HUES6 (cell line): ENCODE measurements at regions not wholly inside any gene's neighbourhood (a gene's known extent, or its start where the extent isn't known, plus 50 kb on each side); places are given as distances from the start of the nearest gene placed in this dataset.
"Not testable (repeated sequence)": the region's sequence is repeated elsewhere in the genome, so short reads cannot be mapped to it uniquely, and the experiment has no call there.

Experiments
- H3K27ac ChIP-seq: 2 replicates; pipeline ENCODE4 v1.7.0; 2013; ENCODE audit warnings: low read depth, mild to moderate bottlenecking, low read length, inconsistent platforms
- H3K27me3 ChIP-seq: 2 replicates; pipeline ENCODE4 v1.6.1; 2013; ENCODE audit warnings: low read length; ENCODE audit not compliant: control insufficient read depth, insufficient read depth
- H3K36me3 ChIP-seq: 2 replicates; pipeline ENCODE4 v1.6.1; 2013; ENCODE audit warnings: low read length; ENCODE audit not compliant: control insufficient read depth, insufficient read depth
- H3K4me1 ChIP-seq: 2 replicates; pipeline ENCODE4 v1.6.1; 2013; ENCODE audit warnings: low read length; ENCODE audit not compliant: control insufficient read depth, insufficient read depth
- H3K4me3 ChIP-seq: 2 replicates; pipeline ENCODE4 v1.5.1; 2013; ENCODE audit warnings: low read depth, low read length
- H3K9ac ChIP-seq: one replicate; pipeline ENCODE4 v1.6.1; 2013; ENCODE audit warnings: mild to moderate bottlenecking, low read length
- H3K9me3 ChIP-seq: 2 replicates; pipeline ENCODE4 v1.6.1; 2013; ENCODE audit warnings: low read depth, low read length; ENCODE audit not compliant: control insufficient read depth, insufficient read depth

DNA sequence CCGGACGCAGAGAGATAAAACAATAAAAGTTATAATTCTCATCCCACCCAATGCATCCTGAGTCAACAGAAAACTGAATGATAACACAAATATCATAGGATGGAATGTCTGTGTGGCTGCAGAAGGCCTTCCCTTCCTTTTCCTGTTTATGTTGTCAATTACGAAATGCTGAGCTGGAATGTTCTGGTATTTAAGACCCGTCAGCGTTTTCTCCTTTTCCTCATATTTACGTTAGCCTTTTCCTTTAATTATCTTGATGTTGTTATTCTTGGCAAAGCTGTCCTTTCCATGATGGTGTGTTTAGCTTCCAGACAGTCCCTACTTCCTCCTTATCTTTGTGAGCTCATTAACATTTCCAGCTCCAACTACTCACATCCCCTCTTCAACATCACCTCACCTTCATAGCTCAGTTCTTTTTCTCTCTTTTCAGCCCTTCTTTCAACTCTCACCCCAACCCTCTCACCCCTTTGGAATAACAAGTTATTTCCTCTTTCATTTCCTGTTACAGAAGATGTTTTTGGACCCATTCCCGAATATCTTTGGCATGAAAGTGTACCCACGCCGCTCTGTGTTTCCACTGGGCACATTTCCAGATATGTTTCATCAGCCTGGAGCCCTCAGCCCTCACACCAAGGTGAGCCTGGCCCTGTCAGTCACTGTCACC, 221.6 kb downstream of the NR2F1-AS1 start:
- H3K4me3 ChIP-seq = no peak overlapping the region
- H3K27me3 ChIP-seq = no peaks in the 10 kb centered on the region
- H3K36me3 ChIP-seq = no peaks in the 10 kb centered on the region
- H3K9ac ChIP-seq = no peak overlapping the region
- H3K9me3 ChIP-seq = no peaks in the 10 kb centered on the region
- no peak overlapping the region for H3K27ac ChIP-seq
- H3K4me1 ChIP-seq = no peaks in the 10 kb centered on the region; the same call in 1 of the 2 replicates

DNA sequence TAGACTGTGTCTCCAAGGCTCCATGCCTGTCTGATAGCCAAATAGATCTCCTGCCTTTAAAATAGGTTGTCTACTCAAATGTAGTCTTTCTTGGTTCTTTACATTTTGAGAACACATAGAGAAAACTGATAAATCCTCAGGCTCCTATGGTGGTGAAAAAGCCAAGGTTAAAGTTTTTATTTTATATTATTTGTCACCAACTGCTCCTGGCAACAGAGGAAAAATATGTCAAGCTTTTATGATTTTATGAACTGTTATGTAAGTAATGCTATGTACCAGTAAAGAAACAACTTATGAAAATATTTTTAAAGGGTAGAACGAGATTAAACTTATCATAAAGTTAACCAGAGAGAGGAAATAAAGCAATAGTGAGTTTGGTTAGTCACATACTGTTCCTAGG, 222.8 kb downstream of the NR2F1-AS1 start:
- Histone ChIP-seq H3K27ac (no peak overlapping the region), H3K27me3 (no peaks in the 10 kb centered on the region), H3K4me3 (no peak overlapping the region), H3K9me3 (no peaks in the 10 kb centered on the region), H3K36me3 (no peaks in the 10 kb centered on the region), H3K9ac (no peak overlapping the region), H3K4me1 (no peaks in the 10 kb centered on the region; the same call in 1 of the 2 replicates)

GRCh38 chr5:93357686-93358085, 223.3 kb downstream of the NR2F1-AS1 start:
- no peak overlapping the region for H3K27ac ChIP-seq
- no peak overlapping the region for H3K9ac ChIP-seq
- H3K36me3 ChIP-seq = no peaks in the 10 kb centered on the region
- H3K4me3 ChIP-seq = no peak overlapping the region
- H3K4me1 ChIP-seq = no peaks in the 10 kb centered on the region; the same call in 1 of the 2 replicates
- no peaks in the 10 kb centered on the region for H3K9me3 ChIP-seq
- no peaks in the 10 kb centered on the region for H3K27me3 ChIP-seq

- no peak overlapping the region for H3K27ac ChIP-seq
- no peaks in the 10 kb centered on the region for H3K36me3 ChIP-seq
- H3K27me3 ChIP-seq = no peaks in the 10 kb centered on the region
- H3K9me3 ChIP-seq = no peaks in the 10 kb centered on the region
- H3K9ac ChIP-seq = no peak overlapping the region
- H3K4me3 ChIP-seq = no peak overlapping the region
- H3K4me1 ChIP-seq = no peaks in the 10 kb centered on the region; the same call in 1 of the 2 replicates
These were observed 225.3 kb downstream of the NR2F1-AS1 start for GRCh38 chr5:93355691-93356090.

DNA sequence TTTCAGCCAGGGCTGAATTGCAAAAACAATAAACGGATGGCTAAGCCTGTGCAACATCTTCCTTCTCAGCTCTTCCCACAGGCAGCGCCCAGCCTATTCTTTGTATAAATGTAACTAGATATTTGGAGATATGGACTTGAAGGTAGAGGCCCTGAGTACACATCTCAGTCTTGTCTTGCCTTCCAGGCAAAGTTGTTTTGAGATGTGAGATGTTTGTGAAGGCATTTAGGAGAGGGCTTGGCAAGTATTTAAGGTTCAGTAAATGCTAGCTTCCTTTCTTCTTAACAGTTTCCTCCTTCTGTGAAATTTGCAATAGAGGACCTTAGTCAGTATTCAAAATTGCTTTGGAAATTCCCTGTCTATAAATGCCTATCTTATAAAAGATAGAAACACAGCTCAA, 228.8 kb downstream of the NR2F1-AS1 start:
- Histone ChIP-seq H3K9ac (no peak overlapping the region), H3K27ac (no peak overlapping the region), H3K9me3 (no peaks in the 10 kb centered on the region), H3K4me3 (no peak overlapping the region), H3K27me3 (no peaks in the 10 kb centered on the region), H3K36me3 (no peaks in the 10 kb centered on the region), H3K4me1 (no peaks in the 10 kb centered on the region)

- Histone ChIP-seq H3K27me3 (no peaks in the 10 kb centered on the region), H3K4me3 (no peak overlapping the region), H3K4me1 (no peaks in the 10 kb centered on the region), H3K36me3 (no peaks in the 10 kb centered on the region), H3K9ac (no peak overlapping the region), H3K9me3 (no peaks in the 10 kb centered on the region), H3K27ac (no peak overlapping the region)
These were observed 231.4 kb downstream of the NR2F1-AS1 start for GRCh38 chr5:93349613-93350012.

DNA sequence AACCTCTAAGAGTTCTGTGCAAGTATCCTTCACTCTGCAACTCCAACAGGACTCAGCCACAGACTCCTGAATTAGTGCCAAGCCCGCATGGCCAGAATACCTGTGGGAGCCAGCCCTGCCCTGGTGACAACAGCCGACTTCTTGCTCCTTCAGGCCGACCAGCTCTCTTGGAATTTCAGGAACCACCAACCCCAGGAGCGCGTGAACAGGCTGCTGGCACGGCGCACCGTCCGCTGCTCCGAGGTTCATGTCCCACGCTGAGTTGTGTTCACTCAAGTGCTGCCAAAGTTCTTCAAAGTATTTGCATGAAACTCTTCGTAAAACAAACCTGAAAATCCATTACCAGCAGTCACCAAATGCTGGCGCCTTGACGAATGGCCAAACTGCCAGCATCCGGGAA, 232.8 kb downstream of the NR2F1-AS1 start:
- Histone ChIP-seq H3K9ac (no peak overlapping the region), H3K36me3 (no peaks in the 10 kb centered on the region)

GRCh38 chr5:93346850-93347249, 234.2 kb downstream of the NR2F1-AS1 start:
- not testable (repeated sequence) for H3K9ac ChIP-seq, H3K27ac ChIP-seq, H3K4me1 ChIP-seq, H3K4me3 ChIP-seq, H3K9me3 ChIP-seq, H3K27me3 ChIP-seq, H3K36me3 ChIP-seq

More for the DNA sequence above, 232.8 kb downstream of the NR2F1-AS1 start:
- Histone ChIP-seq H3K9me3 (no peaks in the 10 kb centered on the region), H3K4me1 (no peaks in the 10 kb centered on the region), H3K4me3 (no peak overlapping the region), H3K27ac (no peak overlapping the region), H3K27me3 (no peaks in the 10 kb centered on the region)

- Histone ChIP-seq H3K9ac (no peak overlapping the region), H3K9me3 (no peaks in the 10 kb centered on the region), H3K27me3 (no peaks in the 10 kb centered on the region), H3K27ac (no peak overlapping the region), H3K36me3 (no peaks in the 10 kb centered on the region), H3K4me1 (no peaks in the 10 kb centered on the region), H3K4me3 (no peak overlapping the region)
These were observed 234.7 kb downstream of the NR2F1-AS1 start for GRCh38 chr5:93346301-93346700.

- Histone ChIP-seq H3K4me3 (no peak overlapping the region), H3K27ac (no peak overlapping the region), H3K27me3 (no peaks in the 10 kb centered on the region), H3K9me3 (no peaks in the 10 kb centered on the region), H3K4me1 (no peaks in the 10 kb centered on the region), H3K9ac (no peak overlapping the region), H3K36me3 (no peaks in the 10 kb centered on the region)
These were observed 237.4 kb downstream of the NR2F1-AS1 start for GRCh38 chr5:93343570-93343969.

DNA sequence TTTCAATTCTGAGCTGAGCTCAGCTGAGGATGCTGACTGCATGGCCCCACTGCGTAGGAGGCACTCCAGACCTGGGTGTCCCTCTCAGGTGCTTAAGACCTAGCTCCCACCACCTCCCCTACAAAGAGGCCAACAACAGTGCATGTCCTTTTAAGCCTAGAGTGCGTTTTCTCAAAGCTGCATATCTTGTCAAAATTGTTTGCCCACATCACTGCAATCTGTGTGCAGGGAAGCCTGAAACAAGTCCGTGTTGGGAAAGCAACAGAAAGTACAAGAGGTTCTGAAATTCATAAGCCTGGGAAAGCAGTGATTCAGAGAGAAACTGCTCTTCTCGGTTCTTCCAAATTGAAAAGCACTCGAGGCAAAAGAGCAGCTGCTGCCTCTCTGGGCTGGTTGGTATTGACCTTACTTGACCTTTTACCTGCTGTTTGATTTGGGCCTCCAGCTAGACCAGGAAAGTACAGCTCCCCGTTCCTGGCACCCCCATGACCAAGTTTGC, 238.4 kb downstream of the NR2F1-AS1 start:
- H3K4me1 ChIP-seq = no peaks in the 10 kb centered on the region
- no peak overlapping the region for H3K27ac ChIP-seq
- no peaks in the 10 kb centered on the region for H3K9me3 ChIP-seq
- no peaks in the 10 kb centered on the region for H3K27me3 ChIP-seq
- H3K4me3 ChIP-seq = no peak overlapping the region
- no peaks in the 10 kb centered on the region for H3K36me3 ChIP-seq
- no peak overlapping the region for H3K9ac ChIP-seq
